Stimulated activated CD4-positive, alpha-beta T cell treated with anti-CD3 and anti-CD28 coated beads, Interleukin-4, amount 100 ng/mL, for 4 hours (primary cell): ENCODE measurements at regions not wholly inside any gene's neighbourhood (a gene's known extent, or its start where the extent isn't known, plus 50 kb on each side); places are given as distances from the start of the nearest gene placed in this dataset.
"Not testable (repeated sequence)": the region's sequence is repeated elsewhere in the genome, so short reads cannot be mapped to it uniquely, and the experiment has no call there.

Source experiments
- DNase-seq, 2 experiments: peaks; one replicate each; pipeline ENCODE4 v3.0.0-alpha.2; 2020

- DNase-seq, result no peak
Observed at GRCh38 chr1:168826269-168826668, 97.3 kb upstream of the DPT start.

- DNase-seq, result no peak
Observed at GRCh38 chr1:168827557-168827956, 98.6 kb upstream of the DPT start.

- no peak for DNase-seq
Observed at GRCh38 chr1:168829876-168830275, 100.9 kb upstream of the DPT start.

GRCh38 chr1:168830562-168830961, 101.6 kb upstream of the DPT start:
- DNase-seq, result no peak

GRCh38 chr1:168832661-168833060, 103.7 kb upstream of the DPT start:
- DNase-seq, result no peak

GRCh38 chr1:168833362-168833761, 104.4 kb upstream of the DPT start:
- DNase-seq, result no peak

- no peak for DNase-seq
Observed at GRCh38 chr1:168833801-168834224, 104.8 kb upstream of the DPT start.

GRCh38 chr1:168834225-168834872, 105.3 kb upstream of the DPT start:
- no peak for DNase-seq

GRCh38 chr1:168835176-168835575, 106.2 kb upstream of the DPT start:
- DNase-seq, result no peak

- DNase-seq, result no peak
Observed at GRCh38 chr1:168835791-168836190, 106.8 kb upstream of the DPT start.

- no peak for DNase-seq
Observed at GRCh38 chr1:168836469-168836868, 107.5 kb upstream of the DPT start.

GRCh38 chr1:168837230-168837629, 108.2 kb upstream of the DPT start:
- not testable (repeated sequence) for DNase-seq

- no peak for DNase-seq
Observed at GRCh38 chr1:168842306-168842705, 113.3 kb upstream of the DPT start.

GRCh38 chr1:168842916-168843315, 113.9 kb upstream of the DPT start:
- no peak for DNase-seq

GRCh38 chr1:168843401-168843800, 114.4 kb upstream of the DPT start:
- no peak for DNase-seq

GRCh38 chr1:168843950-168844349, 114.9 kb upstream of the DPT start:
- DNase-seq, result no peak

GRCh38 chr1:168845140-168845539, 116.1 kb upstream of the DPT start:
- DNase-seq, result no peak

- DNase-seq, result no peak
Observed at GRCh38 chr1:168848051-168848450, 119.0 kb upstream of the DPT start.

- DNase-seq, result no peak
Observed at GRCh38 chr1:168861421-168862004, 132.5 kb upstream of the DPT start.

- no peak for DNase-seq
Observed at GRCh38 chr1:168863772-168864171, 134.8 kb upstream of the DPT start.

GRCh38 chr1:168864266-168864665, 135.3 kb upstream of the DPT start:
- DNase-seq, result no peak

GRCh38 chr1:168865850-168866620, 137.0 kb upstream of the DPT start:
- no peak for DNase-seq

GRCh38 chr1:168867941-168868634, 139.1 kb upstream of the DPT start:
- DNase-seq, result no peak

GRCh38 chr1:168871531-168871930, 142.5 kb upstream of the DPT start:
- DNase-seq, result no peak
